Hematopoietic multipotent progenitor cell treated with erythropoietin and hydrocortisone succinate and interleukin-3 and kit ligand, for 15 days (in vitro differentiated cells): ENCODE measurements at regions not wholly inside any gene's neighbourhood (a gene's known extent, or its start where the extent isn't known, plus 50 kb on each side); places are given as distances from the start of the nearest gene placed in this dataset.
"Not testable (repeated sequence)": the region's sequence is repeated elsewhere in the genome, so short reads cannot be mapped to it uniquely, and the experiment has no call there.

ENCODE experiments used
- DNase-seq: peaks from one replicate; pipeline ENCODE4 v3.0.0-alpha.2; 2015; ENCODE audit warnings: low spot score

- DNase-seq, result no peak
Measured at GRCh38 chr11:56876621-56877275, 112.0 kb upstream of the OR5AK2 start.

GRCh38 chr11:56855217-56855616, 106.7 kb upstream of the OR9G4 start:
- no peak for DNase-seq

GRCh38 chr11:56852131-56852530, 103.6 kb upstream of the OR9G4 start:
- no peak for DNase-seq

- no peak for DNase-seq
Measured at GRCh38 chr11:56849852-56850251, 101.4 kb upstream of the OR9G4 start.

- no peak for DNase-seq
Measured at GRCh38 chr11:56849250-56849649, 100.8 kb upstream of the OR9G4 start.

GRCh38 chr11:56848141-56848809, 99.8 kb upstream of the OR9G4 start:
- DNase-seq, result no peak

GRCh38 chr11:56846631-56847576, 98.4 kb upstream of the OR9G4 start:
- no peak for DNase-seq

- DNase-seq, result no peak
Measured at GRCh38 chr11:56845121-56845732, 96.7 kb upstream of the OR9G4 start.

- no peak for DNase-seq
Measured at GRCh38 chr11:56843816-56844215, 95.3 kb upstream of the OR9G4 start.

- DNase-seq, result no peak
Measured at GRCh38 chr11:56842814-56843794, 94.6 kb upstream of the OR9G4 start.

GRCh38 chr11:56841210-56841810, 92.8 kb upstream of the OR9G4 start:
- peak; percentile 11 for DNase-seq

- not testable (repeated sequence) for DNase-seq
Measured at GRCh38 chr11:56827357-56827756, 78.9 kb upstream of the OR9G4 start.

GRCh38 chr11:56819916-56820315, 71.4 kb upstream of the OR9G4 start:
- DNase-seq, result no peak

GRCh38 chr11:56817661-56818060, 69.2 kb upstream of the OR9G4 start:
- no peak for DNase-seq

GRCh38 chr11:56816259-56816658, 67.8 kb upstream of the OR9G4 start:
- DNase-seq, result no peak

GRCh38 chr11:56808326-56808725, 59.8 kb upstream of the OR9G4 start:
- DNase-seq, result no peak

GRCh38 chr11:56799691-56800210, 51.3 kb upstream of the OR9G4 start:
- no peak for DNase-seq
